ENCODE measurements at regions not wholly inside any gene's neighbourhood (a gene's known extent, or its start where the extent isn't known, plus 50 kb on each side); places are given as distances from the start of the nearest gene placed in this dataset.
"Not testable (repeated sequence)": the region's sequence is repeated elsewhere in the genome, so short reads cannot be mapped to it uniquely, and the experiment has no call there.

- no peak for DNase-seq (ENCODE audit: low read depth in 2 of 3, low spot score in 2 of 3)
Observed at GRCh38 chr22:44650806-44651205, 51.2 kb upstream of the PRR5 start.

GRCh38 chr22:44648821-44649565 lies 53.0 kb upstream of the PRR5 start:
- no peak for DNase-seq (ENCODE audit: low read depth in 2 of 3, low spot score in 2 of 3)

- DNase-seq (ENCODE audit: low read depth in 2 of 3, low spot score in 2 of 3), result no peak
Observed at GRCh38 chr22:44648085-44648820, 53.8 kb upstream of the PRR5 start.

GRCh38 chr22:44647141-44647540 lies 54.9 kb upstream of the PRR5 start:
- no peak for DNase-seq (ENCODE audit: low read depth in 2 of 3, low spot score in 2 of 3)

- no peak for DNase-seq (ENCODE audit: low read depth in 2 of 3, low spot score in 2 of 3)
Observed at GRCh38 chr22:44646668-44647067, 55.3 kb upstream of the PRR5 start.

GRCh38 chr22:44646141-44646540 lies 55.9 kb upstream of the PRR5 start:
- DNase-seq (ENCODE audit: low read depth in 2 of 3, low spot score in 2 of 3), result no peak

GRCh38 chr22:44645531-44645930 lies 56.5 kb upstream of the PRR5 start:
- no peak for DNase-seq (ENCODE audit: low read depth in 2 of 3, low spot score in 2 of 3)

GRCh38 chr22:44645083-44645482 lies 56.9 kb upstream of the PRR5 start:
- no peak for DNase-seq (ENCODE audit: low read depth in 2 of 3, low spot score in 2 of 3)

GRCh38 chr22:44643526-44644101 lies 58.4 kb upstream of the PRR5 start:
- DNase-seq (ENCODE audit: low read depth in 2 of 3, low spot score in 2 of 3), result not testable (repeated sequence)

- no peak for DNase-seq (ENCODE audit: low read depth in 2 of 3, low spot score in 2 of 3)
Observed at GRCh38 chr22:44642096-44642644, 59.8 kb upstream of the PRR5 start.

GRCh38 chr22:44640618-44641155 lies 61.3 kb upstream of the PRR5 start:
- no peak for DNase-seq (ENCODE audit: low read depth in 2 of 3, low spot score in 2 of 3)

GRCh38 chr22:44639891-44640617 lies 62.0 kb upstream of the PRR5 start:
- DNase-seq (ENCODE audit: low read depth in 2 of 3, low spot score in 2 of 3), result no peak

GRCh38 chr22:44638971-44639760 lies 62.8 kb upstream of the PRR5 start:
- DNase-seq (ENCODE audit: low read depth in 2 of 3, low spot score in 2 of 3), result no peak

- DNase-seq (ENCODE audit: low read depth in 2 of 3, low spot score in 2 of 3), result not testable (repeated sequence)
Observed at GRCh38 chr22:44636502-44637206, 65.3 kb upstream of the PRR5 start.

- not testable (repeated sequence) for DNase-seq (ENCODE audit: low read depth in 2 of 3, low spot score in 2 of 3)
Observed at GRCh38 chr22:44635567-44635966, 66.4 kb upstream of the PRR5 start.

- no peak for DNase-seq (ENCODE audit: low read depth in 2 of 3, low spot score in 2 of 3)
Observed at GRCh38 chr22:44634426-44635321, 67.3 kb upstream of the PRR5 start.

GRCh38 chr22:44633647-44634046 lies 68.4 kb upstream of the PRR5 start:
- no peak for DNase-seq (ENCODE audit: low read depth in 2 of 3, low spot score in 2 of 3)

- no peak for DNase-seq (ENCODE audit: low read depth in 2 of 3, low spot score in 2 of 3)
Observed at GRCh38 chr22:44632541-44633396, 69.2 kb upstream of the PRR5 start.

All from activated CD8-positive, alpha-beta memory T cell treated with anti-CD3 and anti-CD28 coated beads for 48 hours (primary cell).